DND-41 (cell line): ENCODE measurements at regions not wholly inside any gene's neighbourhood (a gene's known extent, or its start where the extent isn't known, plus 50 kb on each side); places are given as distances from the start of the nearest gene placed in this dataset.

Source experiments
- EZH2 ChIP-seq: IDR thresholded peaks from 3 replicates; pipeline ENCODE4 v1.6.1; 2012; ENCODE audit warnings: borderline replicate concordance, low read depth, mild to moderate bottlenecking, moderate library complexity, low read length, inconsistent platforms; ENCODE audit not compliant: severe bottlenecking
- TF ChIP-seq, protein P1 (sequence below): IDR thresholded peaks from 2 replicates; pipeline ENCODE4 v1.5.1; 2012; ENCODE audit warnings: borderline replicate concordance, low read length, moderate library complexity, mild to moderate bottlenecking; ENCODE audit not compliant: poor library complexity, severe bottlenecking; ENCODE audit errors: extremely low read depth

DNA sequence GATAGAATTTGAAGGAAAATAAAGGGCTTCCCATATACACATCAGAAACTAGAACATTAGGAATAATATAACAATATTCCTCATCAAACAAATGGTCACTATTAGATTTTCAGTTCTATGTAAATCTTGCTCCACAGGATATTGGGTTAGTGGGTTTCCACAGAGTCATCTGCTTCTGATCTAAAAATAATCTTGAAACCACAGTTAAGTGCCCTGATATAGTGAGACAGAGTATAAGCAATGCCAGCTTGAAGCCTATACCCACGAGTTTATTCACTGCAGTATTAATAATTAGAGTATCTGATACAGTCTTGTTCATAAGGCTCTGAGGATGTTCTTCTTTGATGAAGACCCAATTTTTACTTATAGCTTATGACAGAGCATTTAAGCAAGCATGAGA lies 74.5 kb upstream of the ATF7IP start:
- TF ChIP-seq, protein P1, sequence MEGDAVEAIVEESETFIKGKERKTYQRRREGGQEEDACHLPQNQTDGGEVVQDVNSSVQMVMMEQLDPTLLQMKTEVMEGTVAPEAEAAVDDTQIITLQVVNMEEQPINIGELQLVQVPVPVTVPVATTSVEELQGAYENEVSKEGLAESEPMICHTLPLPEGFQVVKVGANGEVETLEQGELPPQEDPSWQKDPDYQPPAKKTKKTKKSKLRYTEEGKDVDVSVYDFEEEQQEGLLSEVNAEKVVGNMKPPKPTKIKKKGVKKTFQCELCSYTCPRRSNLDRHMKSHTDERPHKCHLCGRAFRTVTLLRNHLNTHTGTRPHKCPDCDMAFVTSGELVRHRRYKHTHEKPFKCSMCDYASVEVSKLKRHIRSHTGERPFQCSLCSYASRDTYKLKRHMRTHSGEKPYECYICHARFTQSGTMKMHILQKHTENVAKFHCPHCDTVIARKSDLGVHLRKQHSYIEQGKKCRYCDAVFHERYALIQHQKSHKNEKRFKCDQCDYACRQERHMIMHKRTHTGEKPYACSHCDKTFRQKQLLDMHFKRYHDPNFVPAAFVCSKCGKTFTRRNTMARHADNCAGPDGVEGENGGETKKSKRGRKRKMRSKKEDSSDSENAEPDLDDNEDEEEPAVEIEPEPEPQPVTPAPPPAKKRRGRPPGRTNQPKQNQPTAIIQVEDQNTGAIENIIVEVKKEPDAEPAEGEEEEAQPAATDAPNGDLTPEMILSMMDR, result no peak
- no peak for TF ChIP-seq EZH2
